Stimulated activated CD4-positive, alpha-beta T cell treated with anti-CD3 and anti-CD28 coated beads, Interleukin-12 subunit alpha, Interleukin-12 subunit beta, amount 100 ng/mL, for 24 hours (primary cell): ENCODE measurements at regions not wholly inside any gene's neighbourhood (a gene's known extent, or its start where the extent isn't known, plus 50 kb on each side); places are given as distances from the start of the nearest gene placed in this dataset.
"Not testable (repeated sequence)": the region's sequence is repeated elsewhere in the genome, so short reads cannot be mapped to it uniquely, and the experiment has no call there.

Experiments
- DNase-seq, 2 experiments: peaks; one replicate each; pipeline ENCODE4 v3.0.0-alpha.2; 2020; ENCODE audit warnings: low read depth in 2 of 2

- DNase-seq: no peak
These were observed 99.4 kb upstream of the TRIB2 start for GRCh38 chr2:12617366-12617765.

GRCh38 chr2:12617853-12618252 lies 98.9 kb upstream of the TRIB2 start:
- no peak for DNase-seq

- no peak for DNase-seq
These were observed 98.2 kb upstream of the TRIB2 start for GRCh38 chr2:12618576-12618975.

- no peak for DNase-seq
These were observed 96.8 kb upstream of the TRIB2 start for GRCh38 chr2:12619975-12620374.

GRCh38 chr2:12620759-12621158 lies 96.0 kb upstream of the TRIB2 start:
- DNase-seq: no peak

GRCh38 chr2:12623051-12623450 lies 93.7 kb upstream of the TRIB2 start:
- no peak for DNase-seq

GRCh38 chr2:12624384-12624783 lies 92.4 kb upstream of the TRIB2 start:
- no peak for DNase-seq

GRCh38 chr2:12624905-12625598 lies 91.7 kb upstream of the TRIB2 start:
- DNase-seq: no peak

- DNase-seq: not testable (repeated sequence)
These were observed 88.2 kb upstream of the TRIB2 start for GRCh38 chr2:12628541-12628940.

- no peak for DNase-seq
These were observed 79.7 kb upstream of the TRIB2 start for GRCh38 chr2:12636837-12637581.

GRCh38 chr2:12637754-12638153 lies 79.0 kb upstream of the TRIB2 start:
- no peak for DNase-seq

GRCh38 chr2:12641441-12641840 lies 75.3 kb upstream of the TRIB2 start:
- DNase-seq: no peak

- no peak for DNase-seq
These were observed 74.4 kb upstream of the TRIB2 start for GRCh38 chr2:12642332-12642731.

GRCh38 chr2:12642859-12643258 lies 73.9 kb upstream of the TRIB2 start:
- DNase-seq: no peak

- no peak for DNase-seq
These were observed 66.9 kb upstream of the TRIB2 start for GRCh38 chr2:12649602-12650400.

- no peak for DNase-seq
These were observed 65.1 kb upstream of the TRIB2 start for GRCh38 chr2:12651641-12652040.

- DNase-seq: no peak
These were observed 64.0 kb upstream of the TRIB2 start for GRCh38 chr2:12652723-12653122.

GRCh38 chr2:12657560-12657959 lies 59.2 kb upstream of the TRIB2 start:
- no peak for DNase-seq

- DNase-seq: no peak
These were observed 58.3 kb upstream of the TRIB2 start for GRCh38 chr2:12658310-12658945.

- no peak for DNase-seq
These were observed 55.2 kb upstream of the TRIB2 start for GRCh38 chr2:12661489-12661888.

GRCh38 chr2:12663306-12664037 lies 53.3 kb upstream of the TRIB2 start:
- no peak for DNase-seq
